ENCODE measurements at regions not wholly inside any gene's neighbourhood (a gene's known extent, or its start where the extent isn't known, plus 50 kb on each side); places are given as distances from the start of the nearest gene placed in this dataset.

DNA sequence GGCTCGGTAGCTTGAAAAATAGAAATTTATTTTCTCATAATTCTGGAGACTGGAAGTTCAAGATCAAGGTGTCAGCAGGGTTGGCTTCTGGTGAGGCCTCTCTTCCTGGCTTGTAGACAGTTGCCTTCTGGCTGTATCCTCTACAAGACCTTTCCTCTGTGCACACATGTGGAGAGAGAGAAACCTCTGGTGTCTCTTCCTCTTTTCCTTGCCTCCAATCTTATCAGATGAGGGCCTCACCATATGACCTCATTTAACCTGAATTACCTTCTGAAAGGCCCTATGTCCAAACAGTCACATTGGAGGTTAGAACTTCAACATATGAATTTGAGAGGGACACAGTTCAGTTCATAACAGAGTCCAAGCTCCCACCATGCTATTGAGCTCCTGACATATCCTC, 166.4 kb downstream of the TTC8 start:
- H3F3A ChIP-seq (ENCODE audit: low read depth) = no peaks in the 10 kb centered on the region
- Mint-ChIP-seq H3K36me3 (no peaks in the 10 kb centered on the region), H3K4me1 (peaks cover 4% of the 10 kb centered on the region), H3K4me3 (no peak overlapping the region), H3K27me3 (ENCODE audit: insufficient read depth, low read depth) (peaks cover 5% of the 10 kb centered on the region), H3K27ac (no peak overlapping the region), H3K9me3 (peaks cover 3% of the 10 kb centered on the region)
- no peaks in the 10 kb centered on the region for H3K9me3 ChIP-seq (ENCODE audit: low read depth)
- no peaks in the 10 kb centered on the region for H3K4me1 ChIP-seq
- H3K79me2 ChIP-seq (ENCODE audit: low read depth) = no peaks in the 10 kb centered on the region
- TF ChIP-seq EZH2phosphoT487 (IDR thresholded peaks at IDR 0.05) (no peak), EZH2 (IDR thresholded peaks at IDR 0.05) (no peak)
- TF ChIP-seq, protein P1, sequence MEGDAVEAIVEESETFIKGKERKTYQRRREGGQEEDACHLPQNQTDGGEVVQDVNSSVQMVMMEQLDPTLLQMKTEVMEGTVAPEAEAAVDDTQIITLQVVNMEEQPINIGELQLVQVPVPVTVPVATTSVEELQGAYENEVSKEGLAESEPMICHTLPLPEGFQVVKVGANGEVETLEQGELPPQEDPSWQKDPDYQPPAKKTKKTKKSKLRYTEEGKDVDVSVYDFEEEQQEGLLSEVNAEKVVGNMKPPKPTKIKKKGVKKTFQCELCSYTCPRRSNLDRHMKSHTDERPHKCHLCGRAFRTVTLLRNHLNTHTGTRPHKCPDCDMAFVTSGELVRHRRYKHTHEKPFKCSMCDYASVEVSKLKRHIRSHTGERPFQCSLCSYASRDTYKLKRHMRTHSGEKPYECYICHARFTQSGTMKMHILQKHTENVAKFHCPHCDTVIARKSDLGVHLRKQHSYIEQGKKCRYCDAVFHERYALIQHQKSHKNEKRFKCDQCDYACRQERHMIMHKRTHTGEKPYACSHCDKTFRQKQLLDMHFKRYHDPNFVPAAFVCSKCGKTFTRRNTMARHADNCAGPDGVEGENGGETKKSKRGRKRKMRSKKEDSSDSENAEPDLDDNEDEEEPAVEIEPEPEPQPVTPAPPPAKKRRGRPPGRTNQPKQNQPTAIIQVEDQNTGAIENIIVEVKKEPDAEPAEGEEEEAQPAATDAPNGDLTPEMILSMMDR (IDR thresholded peaks at IDR 0.05) = no peak
- H3K27ac ChIP-seq = no peak overlapping the region
- H3K4me3 ChIP-seq = no peak overlapping the region
- no peak overlapping the region for H3K9ac ChIP-seq
- H2AFZ ChIP-seq (replicated peaks) = no peak overlapping the region
- no peak for DNase-seq (ENCODE audit: low spot score)
- no peaks in the 10 kb centered on the region for H4K20me1 ChIP-seq (ENCODE audit: low read depth)
- no peaks in the 10 kb centered on the region for H3K27me3 ChIP-seq
- no peak overlapping the region for H3K4me2 ChIP-seq
- H3K36me3 ChIP-seq = no peaks in the 10 kb centered on the region

DNA sequence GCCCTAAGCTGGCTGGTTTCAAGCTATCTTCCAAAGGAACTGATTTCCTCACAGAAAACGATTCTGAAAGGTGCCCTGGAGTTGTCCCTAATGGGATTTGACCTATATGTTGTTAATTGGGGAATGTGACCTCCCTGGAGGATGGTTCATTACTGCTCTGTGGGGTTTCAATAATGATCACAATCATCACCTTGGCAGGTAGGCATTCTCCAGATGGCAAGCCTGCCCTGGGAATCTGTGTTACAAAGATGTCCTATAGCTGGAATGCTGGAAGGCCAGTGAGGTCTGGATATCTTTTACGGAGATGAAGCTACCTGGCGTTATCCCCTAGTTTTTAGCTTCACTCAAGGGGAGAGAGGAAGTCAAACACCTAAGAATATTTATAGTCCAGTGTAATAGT, 167.6 kb downstream of the TTC8 start:
- peaks cover 7% of the 10 kb centered on the region for H3K27me3 Mint-ChIP-seq (ENCODE audit: insufficient read depth, low read depth)
- H3K4me1 Mint-ChIP-seq = peaks cover 4% of the 10 kb centered on the region
- TF ChIP-seq EZH2 (IDR thresholded peaks at IDR 0.05) (no peak), EZH2phosphoT487 (IDR thresholded peaks at IDR 0.05) (no peak)
- TF ChIP-seq, protein P1 (IDR thresholded peaks at IDR 0.05) = no peak

DNA sequence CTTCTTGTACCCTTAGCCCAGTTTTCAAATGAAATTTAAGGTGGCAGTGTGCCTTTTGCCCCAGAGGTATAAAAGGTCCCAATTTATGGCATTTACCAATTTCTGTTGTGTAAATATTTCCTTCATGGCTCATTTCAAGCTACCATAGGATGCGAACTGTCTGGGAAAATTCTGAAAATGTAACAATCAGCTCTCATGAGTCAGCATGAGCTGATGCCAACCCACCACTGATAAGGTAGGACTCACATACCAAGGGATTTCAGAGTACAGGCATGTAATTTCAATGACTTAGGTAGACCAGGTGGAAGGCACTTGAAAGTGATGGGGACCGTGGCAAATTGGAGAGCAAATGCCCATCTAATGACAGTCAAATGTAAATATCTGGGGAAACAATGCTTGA, 169.5 kb downstream of the TTC8 start:
- Histone ChIP-seq H3K36me3 (no peaks in the 10 kb centered on the region), H3K9me3 (ENCODE audit: low read depth) (no peaks in the 10 kb centered on the region), H3K79me2 (ENCODE audit: low read depth) (no peaks in the 10 kb centered on the region), H3K4me1 (no peaks in the 10 kb centered on the region), H3F3A (ENCODE audit: low read depth) (no peaks in the 10 kb centered on the region), H3K27ac (no peak overlapping the region), H3K4me2 (no peak overlapping the region), H3K4me3 (no peak overlapping the region), H3K9ac (no peak overlapping the region), H4K20me1 (ENCODE audit: low read depth) (no peaks in the 10 kb centered on the region), H3K27me3 (no peaks in the 10 kb centered on the region), H2AFZ (replicated peaks) (no peak overlapping the region)
- Mint-ChIP-seq H3K4me3 (no peak overlapping the region), H3K36me3 (no peaks in the 10 kb centered on the region), H3K4me1 (peaks cover 4% of the 10 kb centered on the region), H3K27ac (no peak overlapping the region), H3K9me3 (peaks cover 5% of the 10 kb centered on the region), H3K27me3 (ENCODE audit: insufficient read depth, low read depth) (peaks cover 7% of the 10 kb centered on the region)
- TF ChIP-seq, protein P1 (IDR thresholded peaks at IDR 0.05) = no peak
- TF ChIP-seq EZH2phosphoT487 (IDR thresholded peaks at IDR 0.05) (no peak), EZH2 (IDR thresholded peaks at IDR 0.05) (no peak)
- DNase-seq (ENCODE audit: low spot score) = no peak

More for the DNA sequence above, 167.6 kb downstream of the TTC8 start:
- H3K4me1 ChIP-seq = no peaks in the 10 kb centered on the region
- no peaks in the 10 kb centered on the region for H4K20me1 ChIP-seq (ENCODE audit: low read depth)
- H3K27ac Mint-ChIP-seq = no peak overlapping the region
- no peaks in the 10 kb centered on the region for H3K36me3 ChIP-seq
- no peak overlapping the region for H2AFZ ChIP-seq (replicated peaks)
- no peaks in the 10 kb centered on the region for H3F3A ChIP-seq (ENCODE audit: low read depth)
- H3K79me2 ChIP-seq (ENCODE audit: low read depth) = no peaks in the 10 kb centered on the region
- H3K4me2 ChIP-seq = no peak overlapping the region
- DNase-seq (ENCODE audit: low spot score) = no peak
- no peak overlapping the region for H3K4me3 Mint-ChIP-seq
- no peak overlapping the region for H3K9ac ChIP-seq
- H3K27ac ChIP-seq = no peak overlapping the region
- H3K9me3 Mint-ChIP-seq = peaks cover 3% of the 10 kb centered on the region
- no peak overlapping the region for H3K4me3 ChIP-seq
- H3K9me3 ChIP-seq (ENCODE audit: low read depth) = no peaks in the 10 kb centered on the region
- no peaks in the 10 kb centered on the region for H3K36me3 Mint-ChIP-seq
- H3K27me3 ChIP-seq = no peaks in the 10 kb centered on the region

Measured in neural progenitor cell (in vitro differentiated cells).